ENCODE measurements at regions not wholly inside any gene's neighbourhood (a gene's known extent, or its start where the extent isn't known, plus 50 kb on each side); places are given as distances from the start of the nearest gene placed in this dataset.

- no peak for TF ChIP-seq CTCF (conservative IDR thresholded peaks at IDR 0.05; ENCODE audit: low read depth, low read length)
- DNase-seq (ENCODE audit: low read depth), result peak; percentile 52
Measured at GRCh38 chr4:6523251-6523650, 50.8 kb upstream of the PPP2R2C start.

GRCh38 chr4:6524436-6524835 lies 50.6 kb upstream of the MAN2B2 start:
- no peak for DNase-seq (ENCODE audit: low read depth)
- TF ChIP-seq CTCF (conservative IDR thresholded peaks at IDR 0.05; ENCODE audit: low read depth, low read length), result no peak
- no peak overlapping the region for H3K4me3 ChIP-seq (ENCODE audit: low read depth, low read length)

More at GRCh38 chr4:6523251-6523650, 50.8 kb upstream of the PPP2R2C start:
- no peak overlapping the region for H3K4me3 ChIP-seq (ENCODE audit: low read depth, low read length)

All from choroid plexus epithelial cell (primary cell).